Choroid plexus epithelial cell (primary cell): ENCODE measurements at regions not wholly inside any gene's neighbourhood (a gene's known extent, or its start where the extent isn't known, plus 50 kb on each side); places are given as distances from the start of the nearest gene placed in this dataset.
A peak's percentile ranks its signal among the peaks of the same experiment; 100 is the strongest.

Experiments used
- DNase-seq: peaks from one replicate; pipeline ENCODE4 v3.0.0-alpha.2; 2010; ENCODE audit warnings: low read depth
- H3K4me3 ChIP-seq: 2 replicates; pipeline ENCODE4 v1.5.1; 2011; ENCODE audit warnings: low read depth, mild to moderate bottlenecking, control low read depth, low read length, moderate library complexity
- CTCF ChIP-seq: conservative IDR thresholded peaks from 2 replicates; pipeline ENCODE4 v1.5.1; 2011; ENCODE audit warnings: low read depth, mild to moderate bottlenecking, control low read depth, inconsistent platforms, low read length, moderate library complexity

GRCh38 chr9:3672399-3672798 lies 146.6 kb upstream of the RFX3 start:
- TF ChIP-seq CTCF = no peak
- H3K4me3 ChIP-seq = no peak overlapping the region
- no peak for DNase-seq

GRCh38 chr9:3664044-3664443 lies 138.2 kb upstream of the RFX3 start:
- no peak overlapping the region for H3K4me3 ChIP-seq
- DNase-seq = peak; percentile 71
- TF ChIP-seq CTCF = no peak

GRCh38 chr9:3662671-3663070 lies 136.9 kb upstream of the RFX3 start:
- TF ChIP-seq CTCF = no peak
- DNase-seq = peak; percentile 86

GRCh38 chr9:3660936-3661335 lies 135.1 kb upstream of the RFX3 start:
- no peak overlapping the region for H3K4me3 ChIP-seq
- TF ChIP-seq CTCF = no peak
- peak; percentile 51 for DNase-seq

More at GRCh38 chr9:3662671-3663070, 136.9 kb upstream of the RFX3 start:
- no peak overlapping the region for H3K4me3 ChIP-seq

GRCh38 chr9:3659647-3660046 lies 133.8 kb upstream of the RFX3 start:
- no peak for DNase-seq
- no peak for TF ChIP-seq CTCF

GRCh38 chr9:3658964-3659363 lies 133.2 kb upstream of the RFX3 start:
- no peak for DNase-seq
- TF ChIP-seq CTCF = no peak
- H3K4me3 ChIP-seq = no peak overlapping the region

More at GRCh38 chr9:3659647-3660046, 133.8 kb upstream of the RFX3 start:
- no peak overlapping the region for H3K4me3 ChIP-seq

GRCh38 chr9:3656224-3656623 lies 130.4 kb upstream of the RFX3 start:
- H3K4me3 ChIP-seq = no peak overlapping the region
- DNase-seq = no peak
- no peak for TF ChIP-seq CTCF
